ENCODE measurements at regions not wholly inside any gene's neighbourhood (a gene's known extent, or its start where the extent isn't known, plus 50 kb on each side); places are given as distances from the start of the nearest gene placed in this dataset.

DNA sequence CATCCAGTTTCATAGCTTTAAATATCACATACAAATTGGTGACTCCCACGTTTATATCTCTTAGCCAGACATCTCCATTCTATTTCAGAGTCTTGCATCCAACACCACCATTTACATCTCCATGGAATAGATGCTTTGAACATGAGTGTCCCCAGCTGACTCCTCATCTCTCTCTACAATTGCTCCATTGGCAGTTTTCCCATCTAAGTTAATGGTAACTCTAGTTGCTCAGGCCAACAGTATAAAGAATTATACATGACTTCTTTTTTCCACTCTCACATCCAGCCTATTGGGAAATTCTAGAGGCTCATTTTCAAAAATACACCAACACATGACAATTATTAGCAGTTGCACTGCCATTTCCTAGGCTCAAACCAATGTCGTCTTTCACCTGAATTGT is 388.2 kb downstream of the STIM2 start:
- no peak overlapping the region for H3K4me3 ChIP-seq (ENCODE audit: low read depth, low read length)

GRCh38 chr4:27251771-27252170 is 391.1 kb downstream of the STIM2 start:
- H3K4me3 ChIP-seq (ENCODE audit: low read depth, low read length) = no peak overlapping the region

GRCh38 chr4:27267339-27267969 is 406.8 kb downstream of the STIM2 start:
- H3K4me3 ChIP-seq (ENCODE audit: low read depth, low read length) = no peak overlapping the region

DNA sequence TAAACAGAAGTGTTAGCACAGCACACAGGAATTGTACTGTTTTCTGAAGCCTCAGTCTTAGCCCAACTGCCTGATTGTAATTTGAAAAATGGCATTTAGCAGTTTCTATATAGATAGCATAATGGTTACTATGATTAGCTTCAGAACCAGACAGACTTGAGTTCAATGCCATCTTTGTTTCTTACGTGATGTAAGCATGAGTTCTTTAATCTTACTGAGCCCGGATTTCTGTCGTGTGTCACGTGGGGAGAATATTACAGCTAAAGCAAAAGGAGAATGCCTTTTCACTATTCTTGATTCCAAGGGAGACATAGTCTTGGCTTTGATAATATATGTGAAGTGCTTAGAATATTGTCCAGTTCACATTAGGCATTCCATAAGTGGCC is 407.3 kb downstream of the STIM2 start:
- H3K4me3 ChIP-seq (ENCODE audit: low read depth, low read length) = no peak overlapping the region

DNA sequence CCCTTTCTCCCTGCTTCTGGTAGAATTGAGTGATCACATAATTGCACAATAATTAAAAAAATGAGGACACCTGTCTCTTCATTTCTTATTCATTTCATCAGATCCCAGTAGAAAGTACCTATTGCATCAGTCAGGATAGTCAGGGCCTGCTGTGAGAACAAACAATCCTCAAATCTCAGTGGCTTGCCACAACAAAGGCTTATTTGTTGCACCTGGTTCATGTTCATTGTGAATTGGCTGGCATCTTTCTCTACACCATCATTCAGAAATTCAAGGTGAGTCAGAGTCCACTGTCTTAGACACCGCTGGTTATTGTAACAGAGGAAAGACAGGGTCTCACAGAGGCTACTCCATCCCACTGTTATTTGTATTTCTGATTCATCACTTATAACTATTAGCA is 409.8 kb downstream of the STIM2 start:
- H3K4me3 ChIP-seq (ENCODE audit: low read depth, low read length) = no peak overlapping the region

DNA sequence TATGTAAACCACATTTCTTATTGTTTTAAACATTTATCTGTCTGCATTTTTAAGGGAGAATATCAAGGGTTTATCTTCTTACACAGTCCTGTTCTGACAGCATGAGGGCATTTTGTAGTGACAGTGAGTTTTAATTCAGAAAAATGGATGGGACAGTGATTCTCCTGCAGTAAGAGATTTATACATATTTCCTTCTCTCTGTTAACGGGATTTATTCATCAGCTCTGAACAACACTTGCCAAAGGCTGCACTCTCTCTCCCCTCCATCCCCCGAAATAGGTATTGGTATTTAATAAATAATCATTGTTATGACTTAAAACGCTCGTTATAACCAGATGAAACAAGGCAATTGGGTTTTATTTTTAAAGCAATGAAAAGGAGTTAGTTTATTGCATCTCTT is 410.9 kb downstream of the STIM2 start:
- no peak overlapping the region for H3K4me3 ChIP-seq (ENCODE audit: low read depth, low read length)

DNA sequence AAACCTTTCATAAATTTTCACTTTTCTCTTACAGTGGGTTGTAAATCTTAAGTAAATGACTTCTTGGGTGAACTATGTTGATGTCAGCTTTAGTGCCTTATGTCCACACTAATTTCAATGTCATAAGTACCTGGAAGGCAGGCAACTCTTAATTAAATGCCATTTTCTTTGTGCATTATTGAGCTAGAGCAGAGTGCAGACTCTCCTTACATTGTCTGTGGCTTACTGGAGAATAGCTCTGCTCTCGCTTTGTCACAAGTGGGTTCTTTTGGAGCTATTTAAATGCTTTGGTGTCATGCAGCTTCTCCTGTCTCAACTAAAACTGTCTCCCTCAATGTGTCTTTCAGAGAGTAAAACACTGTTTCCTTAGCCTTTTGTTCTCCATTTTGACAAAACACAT is 411.6 kb downstream of the STIM2 start:
- H3K4me3 ChIP-seq (ENCODE audit: low read depth, low read length) = no peak overlapping the region

- H3K4me3 ChIP-seq (ENCODE audit: low read depth, low read length) = no peak overlapping the region
These were observed 415.8 kb downstream of the STIM2 start for GRCh38 chr4:27276307-27277073.

DNA sequence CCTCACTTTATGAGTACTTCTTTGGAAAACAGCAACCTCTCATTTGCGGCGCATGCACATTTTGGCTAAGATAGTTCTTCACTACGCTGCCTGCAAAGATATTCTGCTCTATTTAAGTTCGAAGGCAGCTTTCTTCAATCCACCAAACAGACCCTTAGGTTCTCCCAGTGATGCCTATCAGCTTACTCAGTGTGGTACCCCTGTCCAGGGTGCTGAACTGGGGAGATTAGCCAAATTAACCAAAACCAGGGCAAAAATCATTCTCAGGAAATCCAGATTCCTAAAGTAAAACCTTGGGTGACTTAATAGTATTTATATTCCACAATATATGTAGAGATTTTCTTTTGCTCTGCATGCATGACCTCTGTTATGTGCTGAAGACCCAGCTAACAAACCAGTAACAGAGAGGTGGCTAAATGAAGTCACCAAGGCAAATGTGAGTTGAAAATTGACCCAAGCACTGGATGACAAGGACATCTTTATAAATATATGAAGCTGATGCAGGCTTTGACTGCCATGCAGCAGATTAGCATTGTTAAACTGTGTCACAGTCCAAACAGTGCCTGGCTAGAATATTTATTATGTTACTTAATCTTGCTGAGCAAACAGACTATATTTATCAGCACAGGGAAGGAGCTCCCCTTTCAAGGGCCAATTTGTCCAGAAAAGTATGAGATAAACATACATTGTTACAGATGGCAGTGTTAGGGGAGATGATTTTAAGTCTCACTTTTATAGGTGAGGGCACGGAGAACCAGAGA is 418.2 kb downstream of the STIM2 start:
- no peak overlapping the region for H3K4me3 ChIP-seq (ENCODE audit: low read depth, low read length)

DNA sequence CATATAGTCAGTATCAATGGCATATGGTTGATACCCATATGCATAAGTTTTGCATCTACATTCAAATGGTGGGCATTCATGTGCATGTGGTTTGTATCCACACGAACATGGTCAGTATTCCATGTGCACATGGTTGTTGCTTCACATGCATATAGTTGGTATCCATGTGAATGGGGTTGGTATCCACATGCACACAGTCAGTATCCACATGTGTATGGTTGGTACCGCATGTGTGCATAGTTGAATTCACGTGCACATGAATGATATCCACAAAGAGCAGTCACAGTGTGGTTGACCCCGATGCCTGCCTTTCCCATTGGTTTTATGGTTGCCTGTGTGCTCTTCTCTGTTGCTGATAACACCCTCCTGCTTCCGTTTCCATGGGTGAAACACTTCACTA is 427.9 kb downstream of the STIM2 start:
- no peak overlapping the region for H3K4me3 ChIP-seq (ENCODE audit: low read depth, low read length)

DNA sequence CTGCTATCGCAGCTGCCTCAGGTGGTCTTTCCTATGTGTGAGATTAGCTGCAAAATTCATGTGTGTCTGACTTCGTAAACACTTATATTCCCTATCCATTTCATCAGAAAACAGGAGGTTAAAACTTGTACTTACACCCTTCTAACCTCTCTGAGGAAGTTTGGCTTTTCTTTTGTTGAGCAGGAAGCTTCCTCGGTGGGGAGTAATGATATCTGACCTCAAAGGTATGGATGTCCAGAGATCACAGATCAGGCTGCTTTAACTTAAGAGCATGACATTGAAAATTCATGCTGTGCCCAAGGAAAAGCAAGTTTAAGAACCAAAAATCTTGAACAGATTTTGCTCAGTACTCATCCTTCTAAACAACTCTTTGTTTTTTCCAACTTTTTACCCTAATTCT is 429.1 kb downstream of the STIM2 start:
- no peak overlapping the region for H3K4me3 ChIP-seq (ENCODE audit: low read depth, low read length)

DNA sequence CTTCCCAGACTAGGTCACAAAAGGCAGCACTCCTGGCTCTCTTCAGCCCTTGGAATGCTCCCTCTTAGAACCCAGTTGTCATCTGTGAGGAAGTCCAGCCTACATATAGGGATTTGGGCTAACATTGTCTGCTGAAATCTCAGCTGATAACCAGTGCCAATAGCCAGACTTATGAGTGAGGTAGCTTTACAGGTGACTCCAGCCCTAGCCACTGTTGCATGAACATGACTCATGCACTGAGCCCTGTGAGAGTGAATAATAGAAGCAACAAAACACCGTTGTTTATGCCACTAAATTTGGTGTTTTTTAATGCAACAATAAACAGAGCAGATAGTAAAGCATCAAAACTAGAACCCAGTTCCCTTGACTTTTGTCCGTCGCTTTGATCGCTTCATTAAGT is 433.2 kb downstream of the STIM2 start:
- H3K4me3 ChIP-seq (ENCODE audit: low read depth, low read length) = no peak overlapping the region

- no peak overlapping the region for H3K4me3 ChIP-seq (ENCODE audit: low read depth, low read length)
These were observed 444.1 kb downstream of the STIM2 start for GRCh38 chr4:27304751-27305150.

DNA sequence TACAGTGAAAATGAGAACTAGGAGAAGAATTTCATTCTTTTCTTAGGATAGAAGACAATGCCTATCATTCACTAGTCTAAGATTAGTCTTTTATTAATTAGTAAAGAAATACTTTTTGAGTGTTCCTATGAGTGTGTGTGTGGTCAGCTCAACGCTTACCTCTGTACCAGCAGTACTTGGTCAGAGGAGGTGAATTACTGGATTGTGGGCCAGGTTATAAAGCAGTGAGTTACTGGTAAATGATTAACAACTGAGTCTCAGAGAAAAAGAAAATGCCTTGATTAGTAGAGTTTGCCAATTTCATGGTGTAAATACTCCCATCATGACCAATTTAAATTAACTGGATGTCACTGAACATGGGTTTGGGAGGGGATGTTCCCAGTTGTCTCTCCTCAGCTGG is 444.6 kb downstream of the STIM2 start:
- H3K4me3 ChIP-seq (ENCODE audit: low read depth, low read length) = no peak overlapping the region

- H3K4me3 ChIP-seq (ENCODE audit: low read depth, low read length) = no peak overlapping the region
These were observed 447.7 kb downstream of the STIM2 start for GRCh38 chr4:27308379-27308778.

- no peak overlapping the region for H3K4me3 ChIP-seq (ENCODE audit: low read depth, low read length)
These were observed 455.0 kb downstream of the STIM2 start for GRCh38 chr4:27315625-27316024.

DNA sequence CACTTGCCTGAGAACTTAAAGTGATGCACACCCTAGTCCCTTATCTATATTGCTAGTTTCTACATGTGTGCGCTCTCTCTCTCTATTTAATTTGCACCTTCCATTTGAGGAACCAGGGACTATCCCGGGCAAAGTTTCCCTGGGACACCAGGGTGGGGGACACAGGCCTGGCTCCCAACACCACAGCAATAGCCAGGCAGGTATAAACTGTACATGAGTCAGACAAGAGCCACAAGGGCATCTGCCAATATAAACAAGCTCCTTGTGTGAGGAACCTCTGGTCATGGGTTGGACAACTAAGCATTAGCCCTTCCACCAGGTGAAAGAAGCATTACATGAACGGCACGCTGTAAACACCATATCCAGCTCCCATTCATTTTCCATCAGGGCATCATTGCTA is 455.5 kb downstream of the STIM2 start:
- no peak overlapping the region for H3K4me3 ChIP-seq (ENCODE audit: low read depth, low read length)

- no peak overlapping the region for H3K4me3 ChIP-seq (ENCODE audit: low read depth, low read length)
These were observed 458.1 kb downstream of the STIM2 start for GRCh38 chr4:27318740-27319139.

DNA sequence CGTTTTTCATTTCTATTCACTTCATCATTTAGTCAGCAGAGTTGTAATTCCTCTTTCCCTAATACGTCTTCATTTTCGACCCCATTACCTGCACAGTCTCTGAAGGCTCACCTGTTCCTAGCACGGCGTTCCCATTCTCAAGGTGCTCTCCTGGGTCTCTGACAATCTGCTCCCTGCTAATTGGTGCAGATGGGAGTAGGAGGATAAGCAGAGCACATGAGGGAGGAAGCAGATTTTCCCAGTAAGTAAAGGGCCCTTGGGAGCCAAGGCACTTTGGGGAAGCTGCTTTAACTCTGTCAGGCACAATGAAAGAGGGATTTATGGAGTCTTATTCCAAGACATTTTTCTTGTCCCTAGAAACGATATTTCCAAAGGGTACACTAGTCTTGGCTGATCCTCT is 466.4 kb downstream of the STIM2 start:
- H3K4me3 ChIP-seq (ENCODE audit: low read depth, low read length) = no peak overlapping the region

- H3K4me3 ChIP-seq (ENCODE audit: low read depth, low read length) = no peak overlapping the region
These were observed 467.0 kb downstream of the STIM2 start for GRCh38 chr4:27327421-27328181.

GRCh38 chr4:27338530-27338929 is 477.9 kb downstream of the STIM2 start:
- H3K4me3 ChIP-seq (ENCODE audit: low read depth, low read length) = no peak overlapping the region
